Tibial nerve (tissue), 4 donors: ENCODE measurements at regions not wholly inside any gene's neighbourhood (a gene's known extent, or its start where the extent isn't known, plus 50 kb on each side); places are given as distances from the start of the nearest gene placed in this dataset.

Source experiments
- EP300 ChIP-seq, 2 donors: sonication (generic); formaldehyde crosslinking; IDR thresholded peaks; one replicate each; pipeline ENCODE4 v1.6.1; 2017; ENCODE audit warnings: antibody characterized with exemption in 2 of 2, mild to moderate bottlenecking in 1 of 2
- POLR2A ChIP-seq, 2 donors: fragments of 450-650 bp; IDR thresholded peaks; one replicate each; pipeline ENCODE4 v1.6.1; 2017; ENCODE audit warnings: antibody characterized with exemption in 2 of 2, mild to moderate bottlenecking in 2 of 2, moderate library complexity in 2 of 2
- TF ChIP-seq, protein P1 (sequence below), 5 experiments: fragments of 200-600 bp in 3 of 5; fragments of 450-650 bp in 2 of 5; sonication (generic) in 3 of 5; IDR thresholded peaks; one replicate each; pipeline ENCODE4 v1.5.1; 2016 to 2019; ENCODE audit warnings: antibody characterized with exemption in 5 of 5, mild to moderate bottlenecking in 3 of 5, moderate library complexity in 2 of 5

DNA sequence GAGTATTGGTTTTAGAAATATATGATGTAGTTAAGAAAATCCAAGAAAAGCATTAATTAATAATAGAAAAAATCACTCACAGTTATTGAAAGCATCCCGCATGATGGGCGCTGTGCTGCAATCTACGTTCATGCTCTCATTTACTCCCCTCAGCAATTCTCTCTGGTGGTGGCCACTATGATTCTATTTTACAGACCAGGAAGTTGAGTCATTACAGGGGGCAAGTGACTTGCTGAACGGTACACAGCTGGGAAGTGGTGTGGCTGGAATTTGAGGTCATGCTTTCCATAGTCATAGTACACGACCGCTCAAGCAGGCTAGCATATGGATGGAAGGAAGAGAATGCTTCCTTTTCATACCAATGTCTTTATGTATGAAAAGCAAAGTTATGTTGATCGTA, 117.4 kb downstream of the TES start:
- TF ChIP-seq, protein P1, sequence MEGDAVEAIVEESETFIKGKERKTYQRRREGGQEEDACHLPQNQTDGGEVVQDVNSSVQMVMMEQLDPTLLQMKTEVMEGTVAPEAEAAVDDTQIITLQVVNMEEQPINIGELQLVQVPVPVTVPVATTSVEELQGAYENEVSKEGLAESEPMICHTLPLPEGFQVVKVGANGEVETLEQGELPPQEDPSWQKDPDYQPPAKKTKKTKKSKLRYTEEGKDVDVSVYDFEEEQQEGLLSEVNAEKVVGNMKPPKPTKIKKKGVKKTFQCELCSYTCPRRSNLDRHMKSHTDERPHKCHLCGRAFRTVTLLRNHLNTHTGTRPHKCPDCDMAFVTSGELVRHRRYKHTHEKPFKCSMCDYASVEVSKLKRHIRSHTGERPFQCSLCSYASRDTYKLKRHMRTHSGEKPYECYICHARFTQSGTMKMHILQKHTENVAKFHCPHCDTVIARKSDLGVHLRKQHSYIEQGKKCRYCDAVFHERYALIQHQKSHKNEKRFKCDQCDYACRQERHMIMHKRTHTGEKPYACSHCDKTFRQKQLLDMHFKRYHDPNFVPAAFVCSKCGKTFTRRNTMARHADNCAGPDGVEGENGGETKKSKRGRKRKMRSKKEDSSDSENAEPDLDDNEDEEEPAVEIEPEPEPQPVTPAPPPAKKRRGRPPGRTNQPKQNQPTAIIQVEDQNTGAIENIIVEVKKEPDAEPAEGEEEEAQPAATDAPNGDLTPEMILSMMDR (IDR thresholded peaks at IDR 0.05) = no peak
- no peak for TF ChIP-seq EP300 (IDR thresholded peaks at IDR 0.05)
- TF ChIP-seq POLR2A (IDR thresholded peaks at IDR 0.05) = no peak
